ENCODE measurements at regions not wholly inside any gene's neighbourhood (a gene's known extent, or its start where the extent isn't known, plus 50 kb on each side); places are given as distances from the start of the nearest gene placed in this dataset.

GRCh38 chr5:153206361-153206760 is 284.1 kb upstream of the GRIA1 start:
- Histone ChIP-seq H3K9me3 (no peaks in the 10 kb centered on the region), H3K36me3 (no peaks in the 10 kb centered on the region), H3K4me3 (no peak overlapping the region), H3K27me3 (no peaks in the 10 kb centered on the region), H3K4me1 (no peaks in the 10 kb centered on the region), H3K27ac (no peak overlapping the region)
- DNase-seq: no peak
- no peak for TF ChIP-seq POLR2A (IDR thresholded peaks at IDR 0.05)
- TF ChIP-seq, protein P1, sequence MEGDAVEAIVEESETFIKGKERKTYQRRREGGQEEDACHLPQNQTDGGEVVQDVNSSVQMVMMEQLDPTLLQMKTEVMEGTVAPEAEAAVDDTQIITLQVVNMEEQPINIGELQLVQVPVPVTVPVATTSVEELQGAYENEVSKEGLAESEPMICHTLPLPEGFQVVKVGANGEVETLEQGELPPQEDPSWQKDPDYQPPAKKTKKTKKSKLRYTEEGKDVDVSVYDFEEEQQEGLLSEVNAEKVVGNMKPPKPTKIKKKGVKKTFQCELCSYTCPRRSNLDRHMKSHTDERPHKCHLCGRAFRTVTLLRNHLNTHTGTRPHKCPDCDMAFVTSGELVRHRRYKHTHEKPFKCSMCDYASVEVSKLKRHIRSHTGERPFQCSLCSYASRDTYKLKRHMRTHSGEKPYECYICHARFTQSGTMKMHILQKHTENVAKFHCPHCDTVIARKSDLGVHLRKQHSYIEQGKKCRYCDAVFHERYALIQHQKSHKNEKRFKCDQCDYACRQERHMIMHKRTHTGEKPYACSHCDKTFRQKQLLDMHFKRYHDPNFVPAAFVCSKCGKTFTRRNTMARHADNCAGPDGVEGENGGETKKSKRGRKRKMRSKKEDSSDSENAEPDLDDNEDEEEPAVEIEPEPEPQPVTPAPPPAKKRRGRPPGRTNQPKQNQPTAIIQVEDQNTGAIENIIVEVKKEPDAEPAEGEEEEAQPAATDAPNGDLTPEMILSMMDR (IDR thresholded peaks at IDR 0.05): no peak

- Histone ChIP-seq H3K36me3 (no peaks in the 10 kb centered on the region), H3K4me1 (no peaks in the 10 kb centered on the region), H3K27ac (no peak overlapping the region), H3K9me3 (no peaks in the 10 kb centered on the region), H3K4me3 (no peak overlapping the region), H3K27me3 (no peaks in the 10 kb centered on the region)
- TF ChIP-seq, protein P1 (IDR thresholded peaks at IDR 0.05): no peak
- TF ChIP-seq POLR2A (IDR thresholded peaks at IDR 0.05): no peak
- DNase-seq: no peak
Observed at GRCh38 chr5:153209016-153209415, 281.5 kb upstream of the GRIA1 start.

DNA sequence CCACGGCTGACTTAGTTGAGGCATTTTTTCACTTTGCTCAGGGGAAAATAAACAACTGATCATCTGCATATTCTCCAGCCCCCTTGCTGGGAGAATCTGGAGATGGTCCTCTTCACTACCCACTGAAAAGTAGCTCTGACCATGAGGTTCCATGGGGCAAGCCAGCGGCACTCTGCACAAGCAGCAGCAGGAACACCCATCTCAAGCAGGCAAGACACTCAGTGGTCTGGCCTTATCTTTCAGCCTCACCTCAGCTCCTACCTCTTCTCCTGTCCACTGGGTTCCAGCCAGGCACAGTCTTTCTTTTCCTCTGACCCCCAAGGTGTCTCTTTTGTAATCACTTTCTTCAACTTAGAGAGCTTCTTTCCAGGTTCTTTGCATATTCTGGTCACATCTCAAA is 280.8 kb upstream of the GRIA1 start:
- no peak for DNase-seq
- Histone ChIP-seq H3K9me3 (no peaks in the 10 kb centered on the region), H3K4me1 (no peaks in the 10 kb centered on the region), H3K27ac (no peak overlapping the region), H3K27me3 (no peaks in the 10 kb centered on the region), H3K4me3 (no peak overlapping the region), H3K36me3 (no peaks in the 10 kb centered on the region)
- no peak for TF ChIP-seq POLR2A (IDR thresholded peaks at IDR 0.05)
- TF ChIP-seq, protein P1 (IDR thresholded peaks at IDR 0.05): no peak

GRCh38 chr5:153211076-153211475 is 279.4 kb upstream of the GRIA1 start:
- no peak for DNase-seq
- TF ChIP-seq, protein P1 (IDR thresholded peaks at IDR 0.05): no peak
- no peak for TF ChIP-seq POLR2A (IDR thresholded peaks at IDR 0.05)
- Histone ChIP-seq H3K4me3 (no peak overlapping the region), H3K9me3 (no peaks in the 10 kb centered on the region), H3K4me1 (no peaks in the 10 kb centered on the region), H3K36me3 (no peaks in the 10 kb centered on the region), H3K27me3 (no peaks in the 10 kb centered on the region), H3K27ac (no peak overlapping the region)

DNA sequence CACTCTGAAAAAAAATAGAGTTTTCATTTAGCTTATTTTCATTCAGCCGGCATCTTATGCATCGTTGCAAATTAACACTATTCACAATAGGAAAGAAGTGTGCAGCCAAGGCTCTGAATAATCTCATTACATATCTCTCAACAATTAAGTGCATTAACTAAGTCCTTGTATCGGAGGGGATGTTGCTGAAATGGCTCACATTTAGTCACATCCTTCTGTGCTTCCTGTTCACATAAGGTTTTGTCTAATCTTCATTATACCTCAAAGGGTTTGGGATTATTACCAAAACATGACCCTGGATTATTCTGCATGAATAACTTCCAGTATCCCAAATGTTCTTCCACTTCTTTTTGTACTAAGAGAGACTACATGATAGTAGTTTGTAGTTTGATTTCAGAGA is 278.0 kb upstream of the GRIA1 start:
- TF ChIP-seq, protein P1 (IDR thresholded peaks at IDR 0.05): no peak
- TF ChIP-seq POLR2A (IDR thresholded peaks at IDR 0.05): no peak
- Histone ChIP-seq H3K4me1 (no peaks in the 10 kb centered on the region), H3K27ac (no peak overlapping the region), H3K9me3 (no peaks in the 10 kb centered on the region), H3K27me3 (no peaks in the 10 kb centered on the region), H3K4me3 (no peak overlapping the region), H3K36me3 (no peaks in the 10 kb centered on the region)
- no peak for DNase-seq

DNA sequence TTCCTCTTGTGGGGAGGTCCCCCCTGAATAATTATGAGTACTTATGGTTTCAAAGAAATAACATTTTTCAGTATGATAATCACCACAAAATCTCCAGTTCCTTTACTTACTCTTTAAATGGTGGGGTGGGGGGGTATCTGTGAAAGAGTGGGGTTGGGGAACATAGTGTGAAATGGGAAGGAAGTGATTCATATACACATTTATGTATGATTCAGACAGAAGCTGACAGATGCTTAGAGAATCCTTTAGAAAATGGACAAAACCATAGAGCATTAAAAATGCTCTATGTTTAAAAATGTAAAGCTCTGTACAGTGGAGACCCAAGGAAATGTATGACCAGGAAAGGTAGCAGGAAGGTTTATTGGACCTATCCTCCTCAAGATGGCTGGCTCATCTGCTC is 267.5 kb upstream of the GRIA1 start:
- TF ChIP-seq POLR2A (IDR thresholded peaks at IDR 0.05): no peak
- H3K27me3 ChIP-seq: no peaks in the 10 kb centered on the region
- no peaks in the 10 kb centered on the region for H3K36me3 ChIP-seq
- no peaks in the 10 kb centered on the region for H3K9me3 ChIP-seq
- no peak for DNase-seq
- H3K4me1 ChIP-seq: no peaks in the 10 kb centered on the region
- no peak overlapping the region for H3K4me3 ChIP-seq
- H3K27ac ChIP-seq: no peak overlapping the region

Data from Peyer's patch (tissue), 4 donors.